ENCODE measurements at regions not wholly inside any gene's neighbourhood (a gene's known extent, or its start where the extent isn't known, plus 50 kb on each side); places are given as distances from the start of the nearest gene placed in this dataset.

DNA sequence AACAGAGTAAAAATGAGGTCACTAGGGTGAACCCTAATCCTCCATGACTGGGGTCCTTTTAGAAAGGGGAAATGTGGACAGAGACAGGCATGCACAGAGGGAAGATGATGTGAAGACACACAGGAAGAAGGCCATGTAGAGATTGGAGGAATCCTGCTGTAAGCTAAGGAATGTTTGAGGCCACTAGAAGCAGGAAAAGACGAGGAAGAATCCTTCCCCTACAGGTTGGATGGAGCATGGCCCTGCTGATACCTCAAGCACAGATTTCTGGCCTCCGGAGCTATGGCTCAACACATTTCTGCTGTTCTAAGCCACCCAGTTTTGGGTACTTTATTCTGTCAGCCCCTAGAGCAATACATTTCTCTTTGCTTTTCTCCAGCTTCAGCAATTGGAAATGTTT is 486.9 kb downstream of the MIAT start:
- DNase-seq (ENCODE audit: low read depth in 2 of 2) = no peak

DNA sequence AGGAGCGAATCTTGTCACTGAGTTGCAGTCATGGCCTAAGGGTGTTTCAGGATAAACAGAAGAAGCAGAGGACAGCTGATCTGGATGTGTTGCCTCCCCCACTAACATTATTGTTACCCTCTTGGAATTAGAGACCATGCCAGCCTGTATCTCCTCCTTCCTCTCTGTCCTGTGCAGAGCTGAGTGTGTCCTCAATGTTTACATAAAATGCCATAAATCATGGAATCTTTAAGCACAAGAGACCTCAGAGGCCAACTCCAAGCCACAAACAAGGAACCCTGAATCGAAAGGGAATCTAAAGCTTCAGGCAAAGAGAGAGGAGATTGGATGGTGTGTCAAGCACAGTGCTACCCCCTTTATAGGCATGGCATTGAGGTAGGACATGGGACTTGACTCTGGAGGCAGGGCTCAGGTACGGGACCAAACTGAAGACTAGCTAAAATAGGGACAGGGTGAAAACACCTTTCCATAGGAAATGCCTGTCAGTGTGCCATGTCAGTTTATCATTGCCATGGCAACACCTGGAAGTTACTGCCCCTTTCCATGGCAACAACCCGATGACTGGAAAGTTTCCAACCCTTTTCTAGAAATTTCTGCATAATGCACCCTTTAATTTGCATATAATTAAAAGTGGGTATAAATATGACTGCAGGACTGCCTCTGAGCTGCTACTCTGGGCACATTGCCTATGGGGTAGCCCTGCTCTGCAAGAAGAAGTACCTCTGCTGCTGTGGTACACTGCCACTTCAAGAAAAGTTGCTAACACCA is 489.7 kb downstream of the MIAT start:
- DNase-seq (ENCODE audit: low read depth in 2 of 2) = no peak

DNA sequence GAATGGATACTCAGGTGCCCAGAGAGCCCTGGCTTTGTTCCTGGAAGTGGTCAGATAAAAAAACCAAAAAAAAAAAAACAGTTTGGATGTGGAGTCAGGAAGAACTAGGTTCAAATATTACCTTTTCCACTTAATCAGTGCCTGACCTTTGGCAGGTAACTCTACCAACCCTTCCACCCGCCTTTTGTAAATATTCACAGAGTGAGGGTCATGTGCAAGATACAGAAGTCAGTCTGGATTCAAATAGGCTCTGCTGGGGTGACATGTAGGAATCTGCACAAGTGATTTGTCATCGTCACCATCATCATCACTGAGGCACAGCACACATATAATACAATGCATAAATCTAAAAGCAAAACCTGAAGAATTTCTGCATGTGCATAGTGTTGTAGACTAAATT is 490.7 kb downstream of the MIAT start:
- DNase-seq (ENCODE audit: low read depth in 2 of 2) = no peak

DNA sequence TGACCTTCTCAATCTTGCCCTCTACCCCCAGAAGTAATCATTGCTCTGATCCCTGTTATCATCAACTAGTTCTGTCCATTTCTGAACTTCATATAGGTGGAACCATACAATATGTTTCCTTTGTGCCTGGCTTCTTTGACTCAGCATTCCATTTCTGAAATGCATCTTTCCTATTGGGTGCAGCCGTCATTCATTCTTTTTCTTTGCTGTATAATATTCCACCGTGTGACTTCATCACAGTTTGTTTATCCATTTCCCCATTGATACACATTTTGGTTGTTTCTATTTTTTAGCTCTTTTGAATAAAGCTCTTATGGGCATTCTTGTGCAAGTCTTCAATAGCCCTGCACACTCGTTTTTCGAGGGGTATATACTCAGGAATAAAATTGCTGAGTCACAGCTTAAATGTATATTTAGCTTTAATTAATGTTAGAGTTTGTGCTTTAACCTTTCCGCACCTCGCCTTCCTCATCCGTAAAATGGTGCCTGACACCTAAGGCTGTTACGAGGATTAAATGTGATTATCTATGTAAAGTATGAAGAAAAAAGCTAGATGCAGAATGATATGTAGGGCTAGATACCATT is 491.6 kb downstream of the MIAT start:
- DNase-seq (ENCODE audit: low read depth in 2 of 2) = no peak

DNA sequence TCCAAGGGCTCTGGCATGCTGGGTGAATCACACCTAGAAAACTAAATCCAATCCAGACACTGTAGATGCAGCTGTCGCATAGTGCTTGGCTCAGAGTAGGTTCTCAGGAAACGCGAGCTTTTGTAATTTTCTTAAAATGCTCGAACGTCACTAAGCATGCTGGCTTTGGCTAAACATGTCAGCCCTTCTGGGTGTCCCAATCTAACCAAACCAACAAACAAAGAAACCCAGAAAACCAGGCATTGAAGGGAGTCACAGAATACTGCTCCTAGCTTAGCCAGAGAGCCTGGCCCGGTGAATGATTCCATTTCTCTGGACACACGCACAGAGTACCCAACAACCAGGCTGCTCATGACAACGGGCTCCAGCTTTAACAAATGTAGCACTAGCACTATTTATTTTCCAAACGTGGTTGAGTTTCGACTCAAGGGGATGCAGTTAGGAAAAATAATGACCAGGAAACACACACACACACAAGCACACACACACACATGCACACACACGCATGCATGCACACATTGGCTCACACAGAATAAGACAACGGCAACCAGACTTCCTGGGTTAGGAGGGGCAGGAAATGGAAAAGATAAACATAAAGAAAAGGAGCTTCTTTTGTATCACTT is 492.6 kb downstream of the MIAT start:
- DNase-seq (ENCODE audit: low read depth in 2 of 2) = no peak

DNA sequence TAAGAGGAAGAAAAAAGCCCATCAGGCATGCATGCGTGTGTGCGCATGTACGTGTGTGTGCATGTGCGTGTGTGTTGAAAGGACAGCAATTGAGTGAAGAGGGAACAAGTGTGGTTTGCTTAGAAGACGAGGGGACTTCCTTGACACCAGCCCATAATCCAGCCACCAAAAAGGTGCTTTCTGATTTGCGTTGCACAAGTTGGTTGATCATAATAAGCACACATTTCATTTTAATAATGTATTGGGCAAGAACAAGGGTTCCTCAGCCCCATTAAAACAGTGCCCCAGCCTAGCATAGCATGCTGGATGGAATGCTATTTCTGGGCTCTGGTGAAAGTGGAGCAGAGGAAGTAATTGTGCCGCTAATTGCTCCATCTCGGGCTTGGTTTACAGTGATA is 493.2 kb downstream of the MIAT start:
- no peak for DNase-seq (ENCODE audit: low read depth in 2 of 2)

DNA sequence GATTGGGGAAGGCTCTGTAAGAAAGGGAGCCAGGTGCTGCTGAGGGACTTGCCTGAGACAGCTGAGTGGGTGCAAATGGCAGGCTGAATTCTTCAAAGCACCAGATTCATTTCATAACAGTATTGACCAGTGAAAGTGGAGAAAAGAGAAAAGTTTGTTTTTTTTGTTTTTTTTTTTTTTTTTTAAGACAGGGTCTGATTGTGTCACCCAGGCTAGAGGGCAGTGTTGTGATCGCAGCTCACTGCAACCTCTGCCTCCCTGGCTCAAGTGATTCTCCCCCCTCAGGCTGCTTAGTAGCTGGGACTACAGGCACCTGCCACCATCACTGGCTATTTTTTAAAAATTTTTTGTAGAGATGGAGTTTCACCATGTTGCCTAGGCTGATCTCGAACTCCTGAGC is 494.0 kb downstream of the MIAT start:
- DNase-seq (ENCODE audit: low read depth in 2 of 2) = no peak

DNA sequence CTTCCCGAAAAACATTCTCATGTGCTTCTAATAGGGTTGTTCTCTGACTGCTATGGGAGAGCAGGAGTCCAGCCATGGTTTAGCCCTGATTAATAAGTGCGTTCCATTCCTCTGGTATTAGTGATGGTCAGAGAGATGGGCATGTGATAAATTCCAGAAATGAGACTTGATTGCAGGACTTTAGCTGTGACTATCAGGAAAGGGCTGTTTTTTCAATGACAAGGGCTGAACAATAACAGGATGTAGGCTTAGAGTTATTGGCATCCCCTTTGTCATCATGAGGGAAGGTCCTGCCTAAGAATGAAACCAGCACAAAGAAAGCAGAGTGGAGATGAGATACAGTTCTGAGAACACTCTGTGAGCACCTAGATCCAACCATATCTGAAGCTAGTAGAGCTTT is 494.6 kb downstream of the MIAT start:
- no peak for DNase-seq (ENCODE audit: low read depth in 2 of 2)

DNA sequence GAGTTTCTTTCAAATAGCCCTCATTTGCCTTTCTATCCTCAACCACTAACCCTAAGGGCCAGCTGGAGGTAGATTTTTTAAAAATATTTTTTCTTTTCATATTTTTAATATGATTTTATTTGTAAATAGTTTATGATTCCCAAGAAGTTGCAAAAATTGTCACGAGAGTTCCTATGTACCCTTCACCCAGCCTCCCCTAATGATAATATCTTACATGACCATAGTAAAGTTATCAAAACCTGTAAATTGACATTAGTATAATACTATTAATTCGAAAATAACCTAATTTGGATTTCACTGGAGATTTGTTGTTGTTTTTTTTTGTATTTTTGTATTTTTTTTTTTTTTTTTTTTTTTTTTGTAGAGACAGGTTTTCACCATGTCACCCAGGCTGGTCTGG is 495.5 kb downstream of the MIAT start:
- no peak for DNase-seq (ENCODE audit: low read depth in 2 of 2)

DNA sequence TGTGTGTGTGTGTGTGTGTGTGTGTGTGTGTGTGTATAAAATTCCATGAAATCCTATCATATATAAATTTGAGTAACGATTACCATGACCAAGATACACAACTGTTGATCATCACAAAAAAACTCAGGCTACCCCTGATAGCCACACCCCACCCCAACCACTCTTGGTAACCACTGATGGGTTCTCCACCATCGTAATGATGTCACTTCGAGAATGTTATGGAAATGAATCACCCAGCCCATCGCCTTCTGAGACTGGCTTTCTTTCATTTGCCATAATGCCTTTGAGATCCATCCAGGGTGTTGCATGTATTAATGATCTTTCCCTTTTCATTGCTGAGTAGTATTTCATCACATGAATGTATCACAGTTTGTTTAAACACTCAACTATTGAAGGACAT is 496.0 kb downstream of the MIAT start:
- DNase-seq (ENCODE audit: low read depth in 2 of 2) = no peak

DNA sequence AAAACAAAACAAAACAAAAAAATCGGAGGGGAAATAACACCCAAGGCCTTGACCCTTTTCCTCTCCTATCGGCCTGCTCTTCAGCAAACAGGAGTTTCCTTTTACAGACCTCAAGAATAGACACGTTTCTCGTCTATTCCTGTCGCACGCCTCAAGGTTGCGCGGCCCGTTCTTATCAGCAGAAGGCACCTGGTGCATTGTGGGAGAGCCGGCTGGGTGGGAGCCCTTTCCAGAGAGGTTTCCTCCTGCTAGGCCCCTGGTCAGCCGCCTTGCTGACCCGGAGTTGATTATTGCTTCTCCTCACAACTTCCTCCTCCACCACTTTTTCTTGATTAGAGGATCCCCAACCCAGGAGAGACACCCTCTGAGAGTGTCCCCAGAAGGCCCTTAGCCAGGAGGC is 497.3 kb downstream of the MIAT start:
- DNase-seq (ENCODE audit: low read depth in 2 of 2) = no peak

DNA sequence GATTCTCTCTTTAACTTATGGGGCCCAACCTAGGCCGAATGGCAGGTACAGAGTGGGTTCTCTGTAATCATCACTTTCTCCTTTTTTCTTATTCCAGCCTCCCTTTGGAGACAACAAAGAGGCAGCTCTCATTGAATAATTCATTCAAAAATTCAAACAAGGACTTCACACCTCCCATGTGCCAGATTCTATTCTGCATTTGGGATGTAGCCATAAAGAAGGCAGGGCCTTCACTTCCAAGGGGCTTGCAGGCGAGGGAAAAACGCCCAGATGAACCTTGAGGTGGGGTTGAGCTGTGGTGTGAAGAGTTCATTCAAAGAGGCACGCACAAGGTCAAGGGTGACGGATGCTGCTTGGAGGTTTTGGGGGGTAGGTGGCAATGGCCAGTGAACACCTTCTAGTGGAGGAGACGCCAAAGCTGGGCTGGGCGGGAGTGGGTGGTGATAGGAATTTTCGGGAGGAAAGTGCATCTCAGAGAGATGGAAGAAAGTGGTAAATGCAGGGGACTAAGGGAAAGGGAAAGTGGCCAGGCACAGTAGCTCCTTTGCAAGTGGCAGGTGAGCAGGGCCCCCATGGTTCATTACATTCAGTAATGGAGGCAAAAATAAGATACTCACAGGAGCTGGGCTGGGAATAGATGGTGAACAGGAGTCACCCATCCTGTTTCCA is 499.6 kb downstream of the MIAT start:
- no peak for DNase-seq (ENCODE audit: low read depth in 2 of 2)

DNA sequence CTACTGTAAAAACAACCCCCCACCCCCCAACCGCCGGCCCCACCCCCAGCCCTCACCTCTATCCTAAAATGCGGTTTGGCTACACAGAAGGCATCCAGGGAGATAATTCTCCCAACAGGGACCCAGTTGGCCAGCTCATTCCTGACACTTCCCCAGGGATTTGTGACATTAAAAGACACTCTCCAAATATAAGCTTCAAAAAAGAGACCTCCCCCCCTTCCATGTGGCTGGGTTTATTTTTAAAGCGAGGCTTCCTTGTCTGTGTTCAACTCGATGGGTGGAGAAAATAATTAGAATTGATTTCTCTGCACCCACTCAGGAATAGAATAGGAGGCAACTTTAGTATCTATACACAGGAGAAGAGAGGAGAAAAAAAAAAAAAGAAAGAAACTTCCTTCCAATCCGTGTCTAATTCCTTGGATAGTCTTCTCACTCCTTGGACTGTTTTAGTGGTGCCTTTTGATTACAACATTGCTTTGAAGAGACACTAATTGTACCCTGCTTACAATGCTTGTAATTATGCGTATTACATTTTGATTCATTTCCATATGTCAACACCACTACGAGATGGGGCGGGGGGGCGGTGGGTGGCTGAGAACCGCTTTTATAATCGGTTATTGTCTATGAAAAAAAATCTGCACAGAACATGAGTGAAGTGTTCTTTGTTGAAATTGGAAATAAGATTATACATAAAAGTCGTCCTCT is 500.4 kb downstream of the MIAT start:
- no peak for DNase-seq (ENCODE audit: low read depth in 2 of 2)

DNA sequence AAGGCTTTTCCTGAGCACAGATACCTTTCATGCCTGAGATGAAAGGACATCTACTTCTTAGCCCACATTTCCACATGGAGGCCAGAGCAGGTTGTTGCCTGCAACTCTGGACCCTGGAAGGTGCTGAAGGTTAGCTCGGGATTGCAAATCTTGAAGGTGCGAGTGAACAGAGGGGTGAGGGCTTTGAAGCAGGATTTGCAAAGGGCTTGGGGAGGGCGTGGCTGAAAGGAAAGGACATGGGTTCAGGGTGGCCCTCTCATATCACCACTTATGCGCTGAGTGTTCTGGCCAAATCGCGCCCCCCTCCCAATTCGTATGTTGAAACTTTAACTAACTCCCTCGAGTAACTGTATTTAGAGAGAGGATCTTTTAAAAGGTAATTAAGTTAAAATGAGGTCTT is 501.6 kb downstream of the MIAT start:
- no peak for DNase-seq (ENCODE audit: low read depth in 2 of 2)

DNA sequence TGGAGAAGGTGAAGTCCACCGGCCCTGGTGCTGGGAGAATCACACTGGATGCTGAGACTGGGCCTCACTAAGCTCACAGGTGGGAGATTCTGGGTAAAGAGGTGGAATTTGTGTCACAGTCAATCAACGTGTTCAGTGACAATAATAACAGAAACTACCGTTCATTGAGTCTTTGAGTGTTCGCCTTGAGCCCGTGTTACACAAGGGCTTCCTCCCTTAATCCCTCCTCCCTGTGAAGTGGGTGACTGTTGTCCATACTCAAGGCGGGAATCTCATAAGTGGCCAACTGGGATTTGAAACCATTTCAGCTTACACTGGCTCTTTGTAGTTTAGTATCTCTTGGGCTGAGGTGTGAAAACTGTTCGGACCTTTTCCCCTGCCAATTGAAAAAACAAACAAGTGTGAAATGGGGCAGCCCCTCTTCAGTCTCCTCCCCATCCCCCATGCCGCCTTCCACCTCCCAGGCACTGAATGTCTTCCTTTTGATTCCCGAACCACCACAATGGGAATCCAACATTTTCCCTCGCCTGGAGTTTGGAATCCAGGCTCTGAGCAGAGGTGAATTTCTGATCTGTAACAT is 502.4 kb downstream of the MIAT start:
- no peak for DNase-seq (ENCODE audit: low read depth in 2 of 2)

DNA sequence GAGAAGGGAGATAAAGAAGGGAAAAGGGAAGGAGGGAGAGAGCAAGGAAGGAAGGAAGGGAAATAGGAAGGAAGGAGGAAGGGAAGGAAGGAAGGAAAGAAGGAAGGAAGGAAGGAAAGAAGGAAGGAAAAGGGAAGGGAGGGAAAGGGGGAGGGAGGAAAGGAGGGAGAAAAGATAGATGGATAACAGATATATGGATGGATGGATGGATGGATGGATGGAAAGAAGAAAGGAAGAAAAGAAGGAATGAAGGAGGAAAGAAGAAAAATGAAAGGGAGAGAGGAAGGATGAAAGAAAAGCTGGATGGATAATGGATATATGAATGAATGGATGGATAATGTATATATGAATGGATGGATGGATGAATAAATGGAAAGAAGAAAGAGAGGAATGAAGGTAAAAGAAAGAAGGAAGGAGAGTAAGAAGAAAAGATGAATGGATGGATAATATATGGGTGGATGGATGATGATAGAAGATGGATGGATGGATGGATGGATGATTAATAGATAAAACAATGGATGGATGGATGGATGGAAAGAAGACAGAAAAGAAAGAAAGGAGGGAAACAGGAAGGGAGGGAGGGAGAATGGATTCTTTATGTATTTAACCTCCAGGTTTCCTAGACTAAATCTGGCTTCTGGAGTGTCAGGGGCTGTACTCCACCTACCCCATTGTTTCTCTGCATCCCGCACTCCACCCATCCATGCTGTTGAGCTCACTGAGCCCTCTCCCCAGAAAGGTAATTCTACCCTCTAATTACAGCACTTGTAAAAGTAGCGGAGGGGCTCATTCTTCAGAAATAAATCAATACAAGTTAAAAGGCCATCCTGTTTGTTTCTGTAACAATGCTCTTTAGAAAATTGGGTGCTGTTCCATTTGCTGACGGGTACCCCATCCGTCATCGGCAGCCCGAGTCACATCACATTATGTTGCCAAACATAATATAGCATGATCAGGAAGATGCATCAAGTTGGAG is 506.1 kb downstream of the MIAT start:
- DNase-seq (ENCODE audit: low read depth in 2 of 2) = no peak

DNA sequence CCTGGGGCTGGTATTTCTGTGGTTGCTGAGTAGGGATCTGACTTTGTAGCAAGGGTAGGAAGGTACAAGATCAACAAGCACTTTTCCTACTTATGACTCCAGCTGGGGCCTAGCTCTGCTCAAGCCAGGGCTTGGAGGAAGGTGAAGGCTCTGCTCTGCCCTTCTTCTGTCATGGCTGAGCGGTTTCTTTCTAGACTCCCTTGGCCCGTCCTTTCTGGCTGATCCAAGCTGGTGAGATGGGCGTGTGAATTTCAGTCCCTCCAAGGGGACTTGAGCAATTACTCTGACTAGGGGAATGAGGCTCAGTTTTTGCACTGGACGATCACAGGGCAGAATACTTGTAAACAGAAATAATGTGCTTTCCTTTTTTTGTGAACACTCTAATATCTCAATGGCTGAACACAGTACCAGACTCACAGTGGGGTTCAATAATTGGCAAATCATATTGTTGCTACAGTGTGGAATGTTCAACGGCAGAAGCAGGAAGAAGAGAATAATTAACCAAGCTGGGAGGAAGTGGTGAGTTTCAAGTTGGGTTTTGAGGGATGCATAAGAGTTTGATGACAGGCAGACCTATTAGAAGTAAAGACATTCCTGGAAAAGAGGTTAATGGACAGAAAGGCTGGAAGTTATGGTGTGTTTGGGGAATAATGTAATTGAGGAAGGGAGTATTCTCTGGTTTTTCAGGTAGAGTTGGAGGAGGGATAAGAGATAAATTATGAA is 507.6 kb downstream of the MIAT start:
- DNase-seq (ENCODE audit: low read depth in 2 of 2) = no peak

DNA sequence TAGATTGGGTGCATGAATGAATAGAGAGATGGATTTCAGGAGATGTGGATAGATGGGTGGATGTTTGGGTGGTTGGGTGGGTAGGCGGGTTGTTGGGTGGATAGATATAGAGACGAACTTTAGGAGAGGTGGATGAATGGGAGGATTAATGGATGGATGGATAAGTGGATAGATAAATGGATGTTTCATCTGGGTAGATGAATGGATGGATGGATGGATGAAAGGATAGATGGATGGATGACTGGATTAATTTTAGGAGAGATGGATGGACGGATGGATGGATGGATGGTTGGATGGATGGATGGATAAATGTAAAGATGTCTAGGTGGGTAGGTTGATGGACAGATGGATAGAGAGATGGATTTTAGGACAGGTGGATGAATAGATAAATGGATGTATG is 511.3 kb downstream of the MIAT start:
- no peak for DNase-seq (ENCODE audit: low read depth in 2 of 2)

DNA sequence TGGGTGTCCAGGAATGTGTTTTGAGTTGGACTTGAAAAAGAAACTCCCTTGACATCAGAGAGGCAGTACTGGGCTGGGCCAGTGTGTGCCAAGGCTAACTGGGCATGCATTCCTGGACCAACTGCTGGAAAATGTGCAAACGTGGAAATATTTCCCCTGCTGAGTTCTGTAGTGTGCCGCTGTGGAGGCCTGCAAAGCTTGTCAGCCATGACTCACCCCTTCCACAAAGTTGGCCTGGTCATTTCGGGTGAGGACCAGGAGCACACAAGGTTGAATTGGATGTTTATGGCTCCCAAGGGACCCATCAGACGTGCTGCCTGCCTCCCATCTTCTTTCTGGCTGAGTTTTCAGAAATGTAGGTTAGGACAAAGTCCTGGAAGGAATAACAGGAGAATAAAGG is 513.1 kb downstream of the MIAT start:
- DNase-seq (ENCODE audit: low read depth in 2 of 2) = no peak

DNA sequence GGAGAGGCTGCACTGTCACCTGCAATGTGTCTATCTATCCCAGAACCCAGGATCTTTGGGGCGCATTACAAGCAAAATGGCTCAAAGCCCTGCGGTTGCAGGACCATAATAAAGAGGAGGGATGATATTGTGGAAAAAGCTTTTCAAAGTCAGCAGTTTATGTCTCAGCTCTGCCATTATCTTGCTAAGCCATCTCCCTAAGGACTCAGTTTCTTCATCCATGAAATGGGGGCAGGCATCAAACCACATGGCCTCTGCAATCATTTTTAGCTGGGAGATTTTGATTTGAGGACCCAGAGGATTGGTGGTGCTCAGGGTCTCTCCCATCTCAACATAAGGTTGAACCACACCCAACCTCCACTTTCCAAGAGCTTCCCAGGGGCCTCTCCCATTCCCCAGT is 513.8 kb downstream of the MIAT start:
- no peak for DNase-seq (ENCODE audit: low read depth in 2 of 2)
